Left kidney (tissue), 1 donor: ENCODE measurements at regions not wholly inside any gene's neighbourhood (a gene's known extent, or its start where the extent isn't known, plus 50 kb on each side); places are given as distances from the start of the nearest gene placed in this dataset.
"Not testable (repeated sequence)": the region's sequence is repeated elsewhere in the genome, so short reads cannot be mapped to it uniquely, and the experiment has no call there.

Experiments used
- DNase-seq: peaks from one replicate; pipeline ENCODE4 v3.0.0-alpha.2; 2013

- no peak for DNase-seq
Measured at GRCh38 chr4:26176598-26177149, 144.1 kb upstream of the RBPJ start.

- no peak for DNase-seq
Measured at GRCh38 chr4:26178854-26179253, 142.0 kb upstream of the RBPJ start.

- DNase-seq = no peak
Measured at GRCh38 chr4:26179316-26179760, 141.5 kb upstream of the RBPJ start.

- DNase-seq = no peak
Measured at GRCh38 chr4:26181616-26182015, 139.2 kb upstream of the RBPJ start.

- DNase-seq = no peak
Measured at GRCh38 chr4:26183017-26183416, 137.8 kb upstream of the RBPJ start.

GRCh38 chr4:26185436-26185835 is 135.4 kb upstream of the RBPJ start:
- no peak for DNase-seq

- DNase-seq = no peak
Measured at GRCh38 chr4:26191353-26191752, 129.5 kb upstream of the RBPJ start.

GRCh38 chr4:26192899-26193869 is 127.6 kb upstream of the RBPJ start:
- no peak for DNase-seq

- no peak for DNase-seq
Measured at GRCh38 chr4:26194764-26195163, 126.0 kb upstream of the RBPJ start.

GRCh38 chr4:26196567-26196966 is 124.2 kb upstream of the RBPJ start:
- DNase-seq = no peak

GRCh38 chr4:26197018-26197779 is 123.6 kb upstream of the RBPJ start:
- no peak for DNase-seq

- not testable (repeated sequence) for DNase-seq
Measured at GRCh38 chr4:26198931-26199330, 121.9 kb upstream of the RBPJ start.

- no peak for DNase-seq
Measured at GRCh38 chr4:26199596-26199995, 121.2 kb upstream of the RBPJ start.

GRCh38 chr4:26201120-26201519 is 119.7 kb upstream of the RBPJ start:
- no peak for DNase-seq

- no peak for DNase-seq
Measured at GRCh38 chr4:26204249-26204825, 116.5 kb upstream of the RBPJ start.

GRCh38 chr4:26204911-26205370 is 115.9 kb upstream of the RBPJ start:
- DNase-seq = no peak

- DNase-seq = peak; percentile 55
Measured at GRCh38 chr4:26206339-26206738, 114.5 kb upstream of the RBPJ start.

- DNase-seq = no peak
Measured at GRCh38 chr4:26206999-26207398, 113.8 kb upstream of the RBPJ start.

GRCh38 chr4:26207631-26208030 is 113.2 kb upstream of the RBPJ start:
- DNase-seq = no peak

GRCh38 chr4:26208237-26208994 is 112.4 kb upstream of the RBPJ start:
- no peak for DNase-seq

- not testable (repeated sequence) for DNase-seq
Measured at GRCh38 chr4:26209378-26209777, 111.4 kb upstream of the RBPJ start.

GRCh38 chr4:26212528-26212927 is 108.3 kb upstream of the RBPJ start:
- no peak for DNase-seq
